22Rv1 (cell line): ENCODE measurements at regions not wholly inside any gene's neighbourhood (a gene's known extent, or its start where the extent isn't known, plus 50 kb on each side); places are given as distances from the start of the nearest gene placed in this dataset.

Experiments used
- CTCF ChIP-seq: fragments of 450-650 bp; IDR thresholded peaks from 2 replicates; pipeline ENCODE4 v1.5.1; 2017; ENCODE audit warnings: mild to moderate bottlenecking
- ZFX ChIP-seq: fragments of 450-650 bp; IDR thresholded peaks from 2 replicates; pipeline ENCODE4 v1.6.1; 2017; ENCODE audit warnings: antibody characterized with exemption, borderline replicate concordance

GRCh38 chr3:147729641-147730040, 320.5 kb downstream of the ZIC1 start:
- TF ChIP-seq CTCF (no peak), ZFX (no peak)
